ENCODE measurements at regions not wholly inside any gene's neighbourhood (a gene's known extent, or its start where the extent isn't known, plus 50 kb on each side); places are given as distances from the start of the nearest gene placed in this dataset.

GRCh38 chr5:54831233-54831632 is 154.2 kb downstream of the ESM1 start:
- FAIRE-seq = no peak

GRCh38 chr5:54829676-54830535 is 155.5 kb downstream of the ESM1 start:
- DNase-seq (ENCODE audit: insufficient read length) = no peak
- TF ChIP-seq POLR2A (IDR thresholded peaks at IDR 0.05; ENCODE audit: low read depth, low read length) (no peak), TAF1 (IDR thresholded peaks at IDR 0.05; ENCODE audit: borderline replicate concordance, low read depth, low read length) (no peak), POLR2AphosphoS5 (IDR thresholded peaks at IDR 0.05; ENCODE audit: low read depth, low read length) (no peak)
- no peak for FAIRE-seq

More at GRCh38 chr5:54831233-54831632, 154.2 kb downstream of the ESM1 start:
- TF ChIP-seq TAF1 (IDR thresholded peaks at IDR 0.05; ENCODE audit: borderline replicate concordance, low read depth, low read length) = no peak
- TF ChIP-seq POLR2AphosphoS5 (IDR thresholded peaks at IDR 0.05; ENCODE audit: low read depth, low read length) = no peak
- TF ChIP-seq POLR2A (IDR thresholded peaks at IDR 0.05; ENCODE audit: low read depth, low read length) = no peak
- DNase-seq (ENCODE audit: insufficient read length) = no peak

- no peak for TF ChIP-seq POLR2AphosphoS5 (IDR thresholded peaks at IDR 0.05; ENCODE audit: low read depth, low read length)
- FAIRE-seq (no peak), DNase-seq (ENCODE audit: insufficient read length) (no peak)
These were observed 156.3 kb downstream of the ESM1 start for GRCh38 chr5:54829102-54829501.

GRCh38 chr5:54828151-54828550 is 157.2 kb downstream of the ESM1 start:
- no peak for DNase-seq (ENCODE audit: insufficient read length)
- TF ChIP-seq TAF1 (IDR thresholded peaks at IDR 0.05; ENCODE audit: borderline replicate concordance, low read depth, low read length) = no peak
- TF ChIP-seq POLR2AphosphoS5 (IDR thresholded peaks at IDR 0.05; ENCODE audit: low read depth, low read length) = no peak
- TF ChIP-seq POLR2A (IDR thresholded peaks at IDR 0.05; ENCODE audit: low read depth, low read length) = no peak
- FAIRE-seq = no peak

GRCh38 chr5:54825005-54825404 is 160.4 kb downstream of the ESM1 start:
- no peak for DNase-seq (ENCODE audit: insufficient read length)
- FAIRE-seq = no peak
- TF ChIP-seq POLR2A (IDR thresholded peaks at IDR 0.05; ENCODE audit: low read depth, low read length) = no peak
- no peak for TF ChIP-seq TAF1 (IDR thresholded peaks at IDR 0.05; ENCODE audit: borderline replicate concordance, low read depth, low read length)
- TF ChIP-seq POLR2AphosphoS5 (IDR thresholded peaks at IDR 0.05; ENCODE audit: low read depth, low read length) = no peak

GRCh38 chr5:54823006-54823405 is 162.4 kb downstream of the ESM1 start:
- TF ChIP-seq POLR2AphosphoS5 (IDR thresholded peaks at IDR 0.05; ENCODE audit: low read depth, low read length) = no peak
- DNase-seq (ENCODE audit: insufficient read length) = no peak
- FAIRE-seq = no peak

GRCh38 chr5:54822324-54822687 is 163.1 kb downstream of the ESM1 start:
- FAIRE-seq (no peak), DNase-seq (ENCODE audit: insufficient read length) (no peak)
- TF ChIP-seq POLR2A (IDR thresholded peaks at IDR 0.05; ENCODE audit: low read depth, low read length) (no peak), POLR2AphosphoS5 (IDR thresholded peaks at IDR 0.05; ENCODE audit: low read depth, low read length) (no peak), TAF1 (IDR thresholded peaks at IDR 0.05; ENCODE audit: borderline replicate concordance, low read depth, low read length) (no peak)

GRCh38 chr5:54821445-54822323 is 163.7 kb downstream of the ESM1 start:
- DNase-seq (ENCODE audit: insufficient read length) = no peak
- FAIRE-seq = no peak

GRCh38 chr5:54820346-54821134 is 164.9 kb downstream of the ESM1 start:
- no peak for TF ChIP-seq TAF1 (IDR thresholded peaks at IDR 0.05; ENCODE audit: borderline replicate concordance, low read depth, low read length)
- DNase-seq (ENCODE audit: insufficient read length) = no peak
- FAIRE-seq = no peak

More at GRCh38 chr5:54821445-54822323, 163.7 kb downstream of the ESM1 start:
- TF ChIP-seq POLR2A (IDR thresholded peaks at IDR 0.05; ENCODE audit: low read depth, low read length) = no peak
- no peak for TF ChIP-seq TAF1 (IDR thresholded peaks at IDR 0.05; ENCODE audit: borderline replicate concordance, low read depth, low read length)
- no peak for TF ChIP-seq POLR2AphosphoS5 (IDR thresholded peaks at IDR 0.05; ENCODE audit: low read depth, low read length)

GRCh38 chr5:54807421-54807820 is 178.0 kb downstream of the ESM1 start:
- no peak for DNase-seq (ENCODE audit: insufficient read length)
- no peak for FAIRE-seq
- TF ChIP-seq TAF1 (IDR thresholded peaks at IDR 0.05; ENCODE audit: borderline replicate concordance, low read depth, low read length) = no peak
- no peak for TF ChIP-seq POLR2A (IDR thresholded peaks at IDR 0.05; ENCODE audit: low read depth, low read length)
- no peak for TF ChIP-seq POLR2AphosphoS5 (IDR thresholded peaks at IDR 0.05; ENCODE audit: low read depth, low read length)

GRCh38 chr5:54804521-54804920 is 180.9 kb downstream of the ESM1 start:
- FAIRE-seq (no peak), DNase-seq (ENCODE audit: insufficient read length) (no peak)
- TF ChIP-seq POLR2A (IDR thresholded peaks at IDR 0.05; ENCODE audit: low read depth, low read length) (no peak), TAF1 (IDR thresholded peaks at IDR 0.05; ENCODE audit: borderline replicate concordance, low read depth, low read length) (no peak)

Data from GM12892 (cell line).